GM23338 (cell line): ENCODE measurements at regions not wholly inside any gene's neighbourhood (a gene's known extent, or its start where the extent isn't known, plus 50 kb on each side); places are given as distances from the start of the nearest gene placed in this dataset.

Experiments used
- ATAC-seq: fragments of 200-7000 bp; cut with Tn5 transposase; 3 replicates; pipeline ENCODE4 v1.9.1; 2020
- DNase-seq: peaks from one replicate; pipeline ENCODE4 v3.0.0-alpha.2; 2015; ENCODE audit warnings: low spot score
- H2AFZ ChIP-seq: fragments of 200-600 bp; sonication (generic); 2 replicates; pipeline ENCODE4 v1.8.0; 2016; ENCODE audit warnings: antibody characterized with exemption, mild to moderate bottlenecking, moderate library complexity
- H3F3A ChIP-seq: fragments of 200-600 bp; sonication (generic); replicated peaks from 2 replicates; pipeline ENCODE4 v1.8.0; 2017; ENCODE audit warnings: antibody characterized with exemption, mixed run types, low read depth
- H3K27ac ChIP-seq: fragments of 200-600 bp; sonication (generic); 2 replicates; pipeline ENCODE4 v1.6.1; 2016; ENCODE audit warnings: low read depth
- H3K27me3 ChIP-seq: fragments of 200-600 bp; sonication (generic); 2 replicates; pipeline ENCODE4 v1.8.0; 2016; ENCODE audit warnings: mild to moderate bottlenecking, mixed run types, moderate library complexity; ENCODE audit not compliant: insufficient read depth
- H3K36me3 ChIP-seq: fragments of 200-600 bp; sonication (generic); 2 replicates; pipeline ENCODE4 v1.8.0; 2016; ENCODE audit warnings: mild to moderate bottlenecking; ENCODE audit not compliant: insufficient read depth
- H3K4me1 ChIP-seq: fragments of 200-600 bp; sonication (generic); 2 replicates; pipeline ENCODE4 v1.8.0; 2016; ENCODE audit warnings: mild to moderate bottlenecking, moderate library complexity; ENCODE audit not compliant: insufficient read depth
- H3K4me2 ChIP-seq: fragments of 200-600 bp; sonication (generic); 2 replicates; pipeline ENCODE4 v1.7.1; 2017; ENCODE audit warnings: mixed run types
- H3K4me3 ChIP-seq: fragments of 200-600 bp; sonication (generic); 2 replicates; pipeline ENCODE4 v1.6.1; 2016; ENCODE audit warnings: mixed run types
- H3K79me2 ChIP-seq: fragments of 200-600 bp; sonication (generic); replicated peaks from 2 replicates; pipeline ENCODE4 v1.8.0; 2017; ENCODE audit warnings: mild to moderate bottlenecking; ENCODE audit not compliant: insufficient read depth
- H3K9me2 ChIP-seq: fragments of 200-600 bp; sonication (generic); 2 replicates; pipeline ENCODE4 v1.8.0; 2017; ENCODE audit not compliant: insufficient read depth
- H4K20me1 ChIP-seq: fragments of 200-600 bp; sonication (generic); replicated peaks from 2 replicates; pipeline ENCODE4 v1.8.0; 2017; ENCODE audit warnings: mild to moderate bottlenecking; ENCODE audit not compliant: insufficient read depth
- H3K27ac Mint-ChIP-seq: 2 replicates; pipeline ENCODE4 v1.8.0; 2020; ENCODE audit warnings: inconsistent platforms, mild to moderate bottlenecking, moderate library complexity, mixed read lengths
- H3K27me3 Mint-ChIP-seq: 3 replicates; pipeline ENCODE4 v1.8.0; 2022; ENCODE audit warnings: low read depth, mild to moderate bottlenecking, moderate library complexity, mixed read lengths, inconsistent platforms; ENCODE audit not compliant: insufficient read depth, poor library complexity
- H3K36me3 Mint-ChIP-seq: 3 replicates; pipeline ENCODE4 v1.8.0; 2021; ENCODE audit warnings: low read depth, mild to moderate bottlenecking, inconsistent platforms, moderate library complexity, mixed read lengths
- H3K4me1 Mint-ChIP-seq: 3 replicates; pipeline ENCODE4 v1.8.0; 2020; ENCODE audit warnings: mild to moderate bottlenecking, inconsistent platforms, mixed read lengths
- H3K4me3 Mint-ChIP-seq: 3 replicates; pipeline ENCODE4 v1.8.0; 2021; ENCODE audit warnings: moderate library complexity, mild to moderate bottlenecking, inconsistent platforms, mixed read lengths
- H3K9me3 Mint-ChIP-seq: 3 replicates; pipeline ENCODE4 v1.8.0; 2020; ENCODE audit warnings: moderate library complexity, mild to moderate bottlenecking, inconsistent platforms, mixed read lengths
- CREB1 ChIP-seq: fragments of 250-450 bp; sonication (Bioruptor Pico); IDR thresholded peaks from 2 replicates; pipeline ENCODE4 v1.5.0; 2020; ENCODE audit warnings: low read depth, mild to moderate bottlenecking, moderate library complexity
- CTCF ChIP-seq, 2 experiments: fragments of 200-600 bp in 1 of 2; sonication (generic) in 1 of 2; conservative IDR thresholded peaks; 2 replicates each; pipeline versions ENCODE4 v1.5.1 to v1.6.1; 2016 to 2017; ENCODE audit warnings: antibody characterized with exemption in 2 of 2, low read depth in 2 of 2, mild to moderate bottlenecking in 2 of 2, moderate library complexity in 1 of 2
- ETS1 ChIP-seq: IDR thresholded peaks from 2 replicates; pipeline ENCODE4 v1.6.1; 2016; ENCODE audit warnings: antibody characterized with exemption
- EZH2phosphoT487 ChIP-seq: fragments of 200-600 bp; sonication (generic); IDR thresholded peaks from one replicate; pipeline ENCODE4 v1.8.1; 2018; ENCODE audit warnings: antibody characterized with exemption; ENCODE audit not compliant: unreplicated experiment
- NANOG ChIP-seq: IDR thresholded peaks from 2 replicates; pipeline ENCODE4 v1.6.1; 2016; ENCODE audit warnings: antibody characterized with exemption, borderline replicate concordance
- POLR2AphosphoS5 ChIP-seq: IDR thresholded peaks from 2 replicates; pipeline ENCODE4 v1.6.1; 2016; ENCODE audit warnings: antibody characterized with exemption, low read depth
- REST ChIP-seq: IDR thresholded peaks from one replicate; pipeline ENCODE4 v1.6.1; 2018; ENCODE audit warnings: antibody characterized with exemption; ENCODE audit not compliant: unreplicated experiment
- STAT1 ChIP-seq: IDR thresholded peaks from one replicate; pipeline ENCODE4 v1.6.1; 2016; ENCODE audit warnings: antibody characterized with exemption; ENCODE audit not compliant: unreplicated experiment
- ZNF114 ChIP-seq: fragments of 250-450 bp; sonication (Bioruptor Pico); IDR thresholded peaks from 2 replicates; pipeline ENCODE4 v1.5.0; 2020; ENCODE audit warnings: mild to moderate bottlenecking, moderate library complexity
- ZNF331 ChIP-seq: fragments of 250-450 bp; sonication (Bioruptor Pico); IDR thresholded peaks from 2 replicates; pipeline ENCODE4 v1.5.0; 2020; ENCODE audit warnings: low read depth, mild to moderate bottlenecking, moderate library complexity
- ZNF462 ChIP-seq: fragments of 250-450 bp; sonication (Bioruptor Pico); IDR thresholded peaks from 2 replicates; pipeline ENCODE4 v1.5.0; 2020; ENCODE audit warnings: mild to moderate bottlenecking, moderate library complexity

- no peak for TF ChIP-seq REST
These were observed 255.3 kb downstream of the SKAP2 start (continued) for GRCh38 chr7:26609082-26609481.

GRCh38 chr7:26609532-26609931, 254.9 kb downstream of the SKAP2 start:
- Histone ChIP-seq H3K9me2 (no peaks in the 10 kb centered on the region), H3K4me1 (peaks cover under 1% of the 10 kb centered on the region; the same call in 1 of the 2 replicates), H3K4me2 (no peak overlapping the region), H4K20me1 (no peaks in the 10 kb centered on the region), H3K79me2 (no peaks in the 10 kb centered on the region), H3K27ac (no peak overlapping the region), H3K36me3 (no peaks in the 10 kb centered on the region), H3F3A (no peaks in the 10 kb centered on the region), H3K4me3 (no peak overlapping the region), H2AFZ (no peak overlapping the region), H3K27me3 (no peaks in the 10 kb centered on the region)
- DNase-seq (no peak), ATAC-seq (no peak)
- Mint-ChIP-seq H3K27ac (no peak overlapping the region), H3K36me3 (no peaks in the 10 kb centered on the region), H3K27me3 (peaks cover 9% of the 10 kb centered on the region), H3K9me3 (no peaks in the 10 kb centered on the region), H3K4me1 (peaks cover under 1% of the 10 kb centered on the region; the same call in 2 of the 3 replicates), H3K4me3 (no peak overlapping the region)
- no peak for TF ChIP-seq CTCF (conservative IDR thresholded peaks at IDR 0.05; ENCODE audit: low read depth in 2 of 2)
- TF ChIP-seq NANOG: no peak
- TF ChIP-seq EZH2phosphoT487: no peak
- TF ChIP-seq ETS1: no peak
- TF ChIP-seq CREB1: no peak
- TF ChIP-seq ZNF331 (CRISPR knock-in tag): no peak
- TF ChIP-seq ZNF114 (CRISPR knock-in tag): no peak
- TF ChIP-seq ZNF462: no peak
- no peak for TF ChIP-seq STAT1
- TF ChIP-seq POLR2AphosphoS5: no peak
